GM18498 (cell line): ENCODE measurements at regions not wholly inside any gene's neighbourhood (a gene's known extent, or its start where the extent isn't known, plus 50 kb on each side); places are given as distances from the start of the nearest gene placed in this dataset.
"Not testable (repeated sequence)": the region's sequence is repeated elsewhere in the genome, so short reads cannot be mapped to it uniquely, and the experiment has no call there.

ENCODE experiments used
- ATAC-seq: cut with Tn5 transposase; IDR thresholded peaks from one replicate; pipeline ENCODE4 v1.9.1; 2021; ENCODE audit warnings: mild to moderate bottlenecking, moderate library complexity; ENCODE audit not compliant: unreplicated experiment

DNA sequence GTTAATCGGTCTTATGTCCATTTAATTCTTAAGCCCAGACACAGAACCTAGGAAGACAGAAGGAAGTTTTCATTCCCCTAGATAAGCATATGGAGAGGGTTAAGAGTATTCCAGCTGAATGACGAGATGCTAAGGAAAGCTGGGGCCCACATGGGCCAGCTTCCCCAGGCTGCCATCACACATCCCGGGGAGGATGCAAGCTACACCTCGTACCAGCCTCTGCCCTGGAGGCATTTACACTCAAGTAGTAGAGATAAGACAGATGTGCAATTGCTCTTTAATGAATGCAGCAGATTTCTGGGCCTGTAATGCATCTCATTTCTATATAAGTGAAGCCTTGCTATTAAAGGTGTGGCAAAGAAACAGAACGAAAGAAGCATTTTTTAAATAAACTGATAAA is 144.5 kb downstream of the MEX3B start:
- ATAC-seq = no peak

DNA sequence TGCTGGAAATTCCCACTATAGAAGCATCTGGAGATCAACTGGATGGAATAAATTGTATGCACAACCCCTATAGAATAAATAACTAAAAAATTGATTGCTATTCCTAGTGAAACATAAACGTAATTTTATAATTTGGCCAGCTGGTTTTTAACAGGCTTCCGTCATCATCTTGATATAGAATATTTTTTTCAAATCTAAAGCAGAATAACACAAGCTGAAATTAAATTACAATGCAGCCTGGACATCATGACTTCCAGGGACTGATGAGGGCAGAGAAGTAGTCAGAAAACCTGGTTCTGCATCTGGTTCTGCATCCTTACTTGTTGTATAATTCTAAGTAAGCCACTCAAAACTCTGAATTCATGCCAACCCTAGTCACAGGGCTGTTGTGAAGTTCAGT is 146.1 kb downstream of the MEX3B start:
- ATAC-seq = no peak

DNA sequence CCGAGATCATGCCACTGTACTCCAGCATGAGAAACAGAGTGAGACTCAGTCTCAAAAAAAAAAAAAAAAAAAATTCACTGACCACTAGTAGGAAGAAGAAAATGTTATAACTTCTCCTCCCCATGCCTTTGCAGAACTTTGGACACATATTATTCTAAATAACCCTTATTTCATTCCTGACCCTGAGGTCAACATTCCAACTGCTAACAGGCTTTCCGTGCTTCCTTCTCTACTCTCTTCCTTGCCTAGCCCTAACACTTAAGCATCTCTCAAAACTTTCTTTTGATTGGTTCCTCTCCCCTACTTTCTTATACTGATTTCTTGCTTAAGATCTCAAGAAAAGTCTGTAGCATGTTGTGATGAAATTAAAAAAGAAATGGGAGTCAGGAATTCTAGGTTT is 146.8 kb downstream of the MEX3B start:
- ATAC-seq = no peak

DNA sequence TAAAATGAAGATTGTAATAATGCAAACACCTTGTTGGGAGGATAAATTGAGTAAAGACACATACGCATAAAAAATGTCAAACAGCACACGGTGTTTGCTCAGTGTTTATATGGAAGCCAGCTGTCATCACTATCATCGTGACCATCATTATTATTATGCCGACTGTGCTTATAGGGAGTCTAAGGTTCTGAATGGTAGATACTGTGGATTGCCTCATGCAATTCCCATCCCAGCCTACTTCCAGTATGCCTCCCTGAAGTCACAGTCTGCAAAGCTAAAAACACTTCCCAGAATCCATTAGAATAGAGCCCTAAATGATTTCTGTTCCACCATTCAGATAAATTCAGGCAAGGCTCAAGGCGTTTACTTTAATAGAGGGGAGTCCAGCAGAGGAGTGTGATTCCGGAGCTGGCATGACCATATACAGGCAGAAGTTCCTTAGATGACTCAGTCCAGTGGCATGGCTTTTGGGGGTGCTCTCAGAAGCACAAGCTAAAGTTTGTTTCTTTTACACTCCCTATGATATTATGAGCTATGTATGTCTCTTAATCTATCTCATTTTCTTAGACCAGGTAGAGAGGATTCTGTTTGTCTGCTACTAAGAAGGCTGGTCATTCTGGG is 148.7 kb downstream of the MEX3B start:
- no peak for ATAC-seq

DNA sequence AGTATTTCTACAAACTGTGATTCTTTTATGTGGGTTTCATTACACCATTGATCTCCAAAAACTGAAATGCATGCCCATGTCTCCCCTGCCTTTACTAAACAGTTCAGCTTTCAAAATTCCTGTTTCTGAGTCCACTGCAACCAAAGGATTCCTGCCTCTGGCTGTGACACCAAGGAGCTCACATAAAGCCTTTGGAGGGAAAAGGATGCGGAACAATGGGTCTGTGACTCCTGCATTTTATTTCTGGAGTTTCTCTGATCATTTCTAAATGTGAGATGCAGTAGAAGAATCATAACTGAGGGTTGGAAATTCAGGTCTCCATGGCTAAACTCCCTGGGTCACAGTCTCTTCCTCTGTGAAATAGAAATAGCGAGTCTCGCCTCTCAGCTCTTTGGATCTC is 149.5 kb downstream of the MEX3B start:
- no peak for ATAC-seq

DNA sequence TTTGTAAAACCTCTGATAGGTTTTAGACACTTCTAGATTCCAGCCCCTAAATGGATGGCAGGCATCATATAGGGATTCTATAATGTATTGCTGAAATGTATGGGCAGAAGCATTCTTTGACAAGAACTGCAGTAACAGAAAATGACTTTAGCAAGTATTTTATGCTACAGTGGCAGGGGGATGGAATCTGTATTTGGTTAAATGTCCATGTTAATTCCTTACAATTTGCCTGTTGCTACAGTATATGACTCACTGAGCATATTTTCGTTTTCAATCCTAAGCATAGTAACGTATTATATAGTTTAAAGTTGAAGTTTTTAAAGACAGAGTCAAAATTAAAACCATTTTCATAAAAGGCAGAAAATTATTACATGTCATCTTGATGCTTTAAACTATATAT is 150.1 kb downstream of the MEX3B start:
- no peak for ATAC-seq

DNA sequence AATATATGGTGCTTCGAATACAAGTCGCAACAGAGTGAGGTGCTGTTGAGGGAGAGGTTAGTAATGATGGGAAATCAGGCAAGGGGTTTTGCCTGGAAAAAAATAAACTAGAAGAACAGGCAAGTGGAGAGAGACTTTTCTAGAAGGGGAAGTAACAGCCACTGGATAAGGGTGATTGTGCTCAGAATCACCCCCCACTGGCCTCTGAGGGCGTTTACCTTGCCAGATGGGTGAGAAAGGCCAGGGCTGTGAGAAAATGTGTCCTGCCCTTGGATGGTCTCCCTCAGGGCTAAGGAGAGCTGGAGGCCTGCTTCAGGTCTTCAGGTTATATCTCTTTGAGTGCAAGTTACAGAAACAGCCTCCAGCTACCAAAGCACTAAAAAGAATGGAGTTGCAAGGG is 151.8 kb downstream of the MEX3B start:
- ATAC-seq = no peak

DNA sequence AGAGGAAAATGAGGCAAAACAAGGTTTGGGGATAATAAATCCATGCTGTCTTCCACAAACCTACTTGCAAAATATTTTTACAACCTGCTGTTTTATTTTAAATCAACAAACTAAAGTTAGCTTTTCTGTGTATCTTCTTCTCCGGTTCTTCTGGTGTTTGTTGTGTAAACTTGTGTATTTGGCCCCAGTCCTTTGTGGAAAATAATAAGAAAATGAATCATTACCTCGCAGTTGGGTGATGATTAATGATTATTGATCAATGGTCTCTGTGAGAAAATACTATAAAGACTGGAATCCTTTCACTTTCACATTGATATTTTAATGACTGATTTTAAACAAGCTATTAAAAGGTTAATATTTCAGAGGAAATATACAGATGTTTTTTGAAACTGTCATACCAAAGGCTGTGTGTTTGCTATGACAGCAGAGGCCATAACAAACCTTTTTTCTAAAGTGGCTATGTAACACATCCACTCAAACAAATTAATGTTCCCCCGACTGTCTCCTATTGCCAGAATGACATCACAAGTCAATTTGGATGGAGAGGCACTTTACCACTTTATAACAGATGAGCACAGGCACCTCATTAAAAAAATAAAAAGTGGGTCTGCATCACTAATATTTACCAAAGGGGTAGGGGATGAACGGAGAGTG is 152.5 kb downstream of the MEX3B start:
- no peak for ATAC-seq

DNA sequence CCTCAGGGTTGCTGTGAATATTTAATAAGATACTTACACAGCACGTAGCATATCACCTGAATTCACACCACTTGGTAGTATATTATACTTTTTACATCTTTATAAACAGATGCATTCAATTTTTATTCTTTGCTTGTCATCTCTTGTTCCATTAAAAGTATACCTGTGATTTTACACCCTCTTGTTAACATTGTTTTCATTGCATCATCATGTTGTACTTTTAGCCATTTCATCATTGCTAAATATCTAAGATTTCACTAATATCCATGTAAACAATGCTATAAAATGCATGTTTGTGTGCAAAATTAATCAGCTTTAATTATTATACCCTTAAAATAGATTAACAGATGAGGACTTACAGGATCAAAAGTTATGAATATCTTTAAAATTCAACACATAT is 155.3 kb downstream of the MEX3B start:
- no peak for ATAC-seq

DNA sequence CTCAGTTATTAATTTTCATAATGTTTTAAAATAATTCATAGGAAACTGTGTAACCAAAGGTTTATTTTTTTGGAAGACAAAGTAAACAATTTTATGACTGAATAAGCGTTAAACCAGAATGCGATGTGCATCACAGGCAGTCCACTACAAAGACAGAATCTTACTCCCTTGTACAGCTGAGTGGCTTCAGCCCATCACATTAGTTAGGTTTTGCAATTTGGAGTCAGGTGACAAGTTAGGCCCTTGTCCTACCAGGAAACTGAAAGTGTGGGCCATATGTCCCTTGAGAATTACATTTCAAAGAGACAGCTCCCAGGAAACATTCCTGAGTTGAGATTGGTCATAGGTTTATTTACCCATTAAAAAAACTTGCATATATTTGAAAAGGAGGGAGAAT is 156.3 kb downstream of the MEX3B start:
- ATAC-seq = no peak

DNA sequence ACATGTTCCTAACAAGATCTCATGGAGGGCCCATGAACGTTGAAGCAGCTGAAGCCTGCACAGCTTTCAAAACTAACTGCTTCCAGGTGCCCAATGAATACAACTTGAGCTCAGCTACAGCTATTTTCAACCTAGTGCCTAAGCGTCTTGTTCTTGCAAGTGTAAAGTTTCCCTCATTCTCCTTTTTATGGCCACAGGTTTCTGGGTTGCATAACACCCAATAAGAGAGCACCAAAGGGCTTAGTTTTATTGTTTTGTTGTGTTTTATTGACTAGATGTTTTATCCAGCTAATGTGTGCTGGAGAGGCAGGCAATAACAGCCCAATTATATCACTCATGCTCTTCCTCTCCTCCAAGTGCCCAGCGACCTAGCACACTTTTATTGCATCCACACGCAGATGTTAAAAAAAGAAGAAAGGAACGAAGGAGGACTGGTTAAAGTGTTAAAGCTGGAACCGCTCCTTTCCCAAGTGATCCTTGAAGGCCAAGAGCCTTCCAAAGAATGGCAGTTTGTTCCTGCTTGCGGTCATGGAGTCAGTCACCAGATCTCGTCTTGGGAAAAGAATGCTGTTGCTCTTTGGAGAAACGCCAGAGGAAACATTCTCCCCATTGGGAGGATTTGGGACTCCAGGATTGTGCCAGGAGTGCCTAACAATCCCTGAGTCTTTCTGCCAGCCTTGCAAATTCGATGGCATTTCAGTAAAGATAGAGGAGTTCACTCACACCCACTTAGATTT is 156.9 kb downstream of the MEX3B start:
- no peak for ATAC-seq

DNA sequence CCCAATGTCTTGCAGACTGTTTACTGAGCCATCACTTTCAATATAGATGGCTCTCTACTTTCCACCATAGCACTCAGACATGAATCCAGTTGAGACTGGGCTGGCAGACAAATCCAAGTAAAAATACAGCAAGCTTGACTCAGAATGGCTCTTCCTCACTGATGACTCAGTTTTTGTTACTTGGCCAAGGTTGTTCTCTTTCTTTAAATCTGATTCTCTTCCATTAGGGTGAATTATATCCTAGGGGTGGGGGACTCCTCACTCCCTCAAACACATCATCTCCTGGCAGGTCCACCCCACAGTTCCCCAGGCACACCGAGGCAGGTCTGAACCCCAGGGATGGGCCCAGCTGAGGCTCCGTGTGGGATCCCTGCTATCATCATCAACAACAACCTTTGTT is 157.9 kb downstream of the MEX3B start:
- ATAC-seq = no peak

DNA sequence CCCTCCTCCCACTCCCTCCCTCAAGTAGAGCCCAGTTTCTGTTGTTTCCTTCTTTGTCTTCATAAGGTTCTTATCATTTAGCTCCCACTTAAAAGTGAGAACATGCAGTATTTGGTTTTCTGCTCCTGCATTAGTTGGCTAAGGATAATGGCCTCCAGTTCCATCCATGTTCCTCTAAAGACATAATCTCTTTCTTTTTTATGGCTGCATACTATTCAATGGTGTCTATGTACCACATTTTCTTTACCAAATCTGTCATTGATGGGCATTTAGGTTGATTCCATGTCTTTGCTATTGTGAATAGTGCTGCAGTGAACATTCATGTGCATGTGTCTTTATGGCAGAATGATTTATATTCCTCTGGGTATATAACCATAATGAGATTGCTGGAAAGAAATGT is 158.6 kb downstream of the MEX3B start:
- ATAC-seq = not testable (repeated sequence)

DNA sequence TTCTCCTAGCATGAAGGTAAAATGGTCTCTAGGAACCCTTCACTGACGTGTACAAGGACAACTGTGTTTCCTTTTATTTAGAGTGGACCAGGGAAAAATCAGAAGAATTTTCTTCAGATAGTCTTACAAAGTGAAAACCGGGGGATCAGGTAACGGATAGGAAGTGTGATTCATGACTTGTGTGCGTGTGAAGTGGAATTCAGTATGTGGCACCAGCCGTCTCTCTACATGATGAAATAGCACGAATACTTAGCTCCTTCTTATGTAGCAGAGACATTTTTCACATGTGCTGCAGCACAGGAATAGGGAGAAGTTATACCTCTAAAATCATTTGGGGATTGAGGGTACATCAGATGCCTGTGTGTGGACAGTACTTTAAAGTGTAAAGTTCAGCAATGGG is 159.2 kb downstream of the MEX3B start:
- no peak for ATAC-seq

DNA sequence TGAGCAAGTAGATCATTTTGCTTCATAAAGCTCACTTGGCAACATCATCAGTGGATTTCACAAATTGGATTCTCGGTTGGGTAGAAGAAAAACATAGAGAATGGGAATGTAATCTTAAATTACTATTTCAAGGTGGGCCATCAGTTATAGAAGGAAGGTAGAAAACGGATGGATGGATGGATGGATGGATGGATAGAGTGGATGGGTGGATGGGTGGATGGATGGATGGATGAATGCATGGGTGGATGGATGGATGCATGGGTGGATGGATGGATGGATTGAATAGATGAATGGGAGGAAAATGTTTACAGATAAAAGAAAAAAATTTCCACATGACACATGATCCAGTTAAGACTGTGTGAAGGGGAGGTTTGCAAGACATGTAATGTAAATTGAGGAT is 159.7 kb downstream of the MEX3B start:
- no peak for ATAC-seq

DNA sequence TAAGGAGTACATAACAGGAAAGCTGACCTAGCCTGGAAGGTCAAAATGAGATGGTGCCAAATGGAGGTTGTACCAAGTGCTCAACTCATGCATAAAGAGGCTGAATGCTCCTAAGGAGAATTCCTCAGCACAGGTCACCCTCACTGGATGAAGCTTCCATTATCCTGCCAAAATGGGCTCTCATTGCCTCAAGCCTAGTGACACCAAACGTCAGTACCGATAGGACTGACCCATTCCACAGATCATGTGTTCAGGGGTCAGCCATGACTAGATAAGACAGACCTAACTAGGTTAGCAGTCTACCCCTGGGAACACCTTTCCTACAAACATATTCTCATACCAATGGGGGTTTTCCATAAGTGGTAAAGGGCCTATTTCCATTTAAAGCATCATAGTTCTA is 160.7 kb downstream of the MEX3B start:
- no peak for ATAC-seq

DNA sequence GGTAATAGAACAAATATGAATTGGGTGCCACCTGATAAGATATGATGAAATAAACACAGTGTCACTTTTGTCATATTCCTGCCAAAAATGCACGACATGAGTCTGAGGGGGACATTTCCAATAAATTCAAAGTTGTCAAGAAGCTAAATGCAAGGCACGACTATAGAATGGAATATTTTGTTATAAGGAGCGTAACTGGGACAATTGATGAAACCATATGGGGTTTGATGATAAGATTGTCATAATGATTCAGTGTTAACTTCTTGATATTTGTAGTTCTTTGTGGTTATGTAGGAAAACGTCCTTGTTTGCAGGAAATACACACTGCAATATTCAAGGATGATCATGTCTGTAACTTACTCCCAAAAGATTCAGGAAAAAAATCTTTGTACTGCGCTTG is 163.3 kb downstream of the MEX3B start:
- ATAC-seq = no peak

DNA sequence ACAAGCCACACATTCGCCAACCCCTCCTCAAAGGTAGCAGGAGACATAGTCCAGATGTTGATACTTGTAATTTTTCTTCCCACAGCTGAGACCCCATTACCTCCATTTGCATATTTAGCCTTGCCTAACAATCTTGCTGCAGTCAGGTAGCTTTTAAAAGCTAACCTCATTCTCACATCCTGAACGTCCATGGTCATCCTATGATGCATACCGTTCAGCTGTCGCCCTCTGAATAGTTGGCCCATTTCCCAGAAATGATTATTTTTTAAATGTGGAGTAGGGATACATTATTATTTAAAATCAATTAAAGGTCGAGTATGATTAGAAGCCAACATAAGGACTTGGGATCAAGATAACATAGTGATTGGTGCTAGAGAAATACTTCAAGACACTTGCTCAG is 165.0 kb downstream of the MEX3B start:
- ATAC-seq = no peak

DNA sequence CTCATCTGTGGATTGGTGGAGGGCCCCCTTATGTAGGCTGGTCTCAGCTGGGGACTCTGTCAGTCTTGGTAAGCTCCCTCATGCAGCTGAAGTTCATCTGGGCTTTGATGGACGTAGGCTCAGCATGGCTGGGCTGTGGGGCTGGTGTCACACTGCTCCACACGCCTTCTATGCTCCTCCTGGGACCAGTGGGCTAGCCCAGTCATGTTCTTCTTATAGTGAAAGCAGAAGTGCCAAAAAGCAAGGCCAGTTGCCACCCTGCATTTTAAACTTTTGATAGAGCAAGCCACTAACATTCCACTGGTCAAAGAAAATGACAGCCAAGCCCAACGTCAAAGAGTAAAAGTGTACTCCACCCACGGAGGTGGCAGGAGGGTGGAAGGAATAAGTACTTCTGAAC is 165.5 kb downstream of the MEX3B start:
- peak; percentile 92 for ATAC-seq

DNA sequence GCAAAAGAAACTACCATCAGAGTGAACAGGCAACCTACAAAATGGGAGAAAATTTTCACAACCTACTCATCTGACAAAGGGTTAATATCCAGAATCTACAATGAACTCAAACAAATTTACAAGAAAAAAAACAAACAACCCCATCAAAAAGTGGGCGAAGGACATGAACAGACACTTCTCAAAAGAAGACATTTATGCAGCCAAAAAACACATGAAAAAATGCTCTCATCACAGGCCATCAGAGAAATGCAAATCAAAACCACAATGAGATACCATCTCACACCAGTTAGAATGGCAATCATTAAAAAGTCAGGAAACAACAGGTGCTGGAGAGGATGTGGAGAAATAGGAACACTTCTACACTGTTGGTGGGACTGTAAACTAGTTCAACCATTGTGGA is 170.1 kb downstream of the MEX3B start:
- not testable (repeated sequence) for ATAC-seq

DNA sequence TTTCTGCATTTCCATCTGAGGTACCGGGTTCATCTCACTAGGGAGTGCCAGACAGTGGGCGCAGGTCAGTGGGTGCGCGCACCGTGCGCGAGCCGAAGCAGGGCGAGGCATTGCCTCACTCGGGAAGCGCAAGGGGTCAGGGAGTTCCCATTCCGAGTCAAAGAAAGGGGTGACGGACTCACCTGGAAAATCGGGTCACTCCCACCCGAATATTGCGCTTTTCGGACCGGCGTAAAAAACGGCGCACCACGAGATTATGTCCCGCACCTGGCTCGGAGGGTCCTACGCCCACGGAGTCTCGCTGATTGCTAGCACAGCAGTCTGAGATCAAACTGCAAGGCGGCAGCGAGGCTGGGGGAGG is 175.1 kb downstream of the MEX3B start:
- not testable (repeated sequence) for ATAC-seq

DNA sequence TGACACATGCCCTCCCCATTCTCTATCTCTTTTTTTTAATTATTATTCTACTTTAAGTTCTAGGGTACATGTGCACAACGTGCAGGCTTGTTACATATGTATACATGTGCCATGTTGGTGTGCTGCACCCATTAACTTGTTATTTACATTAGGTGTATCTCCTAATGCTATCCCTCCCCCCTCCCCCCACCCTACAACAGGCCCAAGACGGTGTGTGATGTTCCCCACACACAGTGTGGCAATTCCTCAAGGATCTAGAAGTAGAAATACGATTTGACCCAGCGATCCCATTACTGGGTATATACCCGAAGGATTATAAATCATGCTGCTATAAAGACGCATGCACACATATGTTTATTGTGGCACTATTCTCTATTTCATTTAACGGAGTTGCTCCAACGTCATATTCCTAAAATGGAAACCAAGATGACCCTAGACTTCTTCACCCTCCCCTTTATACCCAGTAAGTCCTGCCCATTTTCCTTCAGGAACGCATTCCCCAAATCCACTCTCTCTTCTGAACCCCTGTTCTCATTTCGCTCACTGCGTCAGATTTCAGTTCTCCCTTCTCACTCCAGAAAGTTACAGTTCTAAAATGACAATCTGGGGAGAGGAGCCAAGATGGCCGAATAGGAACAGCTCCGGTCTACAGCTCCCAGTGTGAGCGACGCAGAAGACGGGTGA is 175.6 kb downstream of the MEX3B start:
- not testable (repeated sequence) for ATAC-seq
